ENCODE measurements at regions not wholly inside any gene's neighbourhood (a gene's known extent, or its start where the extent isn't known, plus 50 kb on each side); places are given as distances from the start of the nearest gene placed in this dataset.
"Not testable (repeated sequence)": the region's sequence is repeated elsewhere in the genome, so short reads cannot be mapped to it uniquely, and the experiment has no call there.

GRCh38 chr1:47592296-47593012, 154.6 kb downstream of the FOXD2 start:
- no peaks in the 10 kb centered on the region for H3K9me3 ChIP-seq
- H3K4me3 ChIP-seq = no peak overlapping the region
- DNase-seq (ENCODE audit: low spot score in 2 of 2) = no peak
- H3K27me3 ChIP-seq (ENCODE audit: low read depth) = peaks cover 23% of the 10 kb centered on the region
- in situ Hi-C loops (cut with MboI; ENCODE audit: low sequenced_read_pairs) = no loop called here
- H3K36me3 ChIP-seq (replicated peaks) = no peaks in the 10 kb centered on the region
- H3K4me1 ChIP-seq = no peaks in the 10 kb centered on the region

GRCh38 chr1:47593013-47593568, 155.2 kb downstream of the FOXD2 start:
- in situ Hi-C loops (cut with MboI; ENCODE audit: low sequenced_read_pairs) = no loop called here
- peaks cover 23% of the 10 kb centered on the region for H3K27me3 ChIP-seq (ENCODE audit: low read depth)
- H3K36me3 ChIP-seq (replicated peaks) = no peaks in the 10 kb centered on the region
- H3K9me3 ChIP-seq = no peaks in the 10 kb centered on the region
- no peaks in the 10 kb centered on the region for H3K4me1 ChIP-seq
- DNase-seq (ENCODE audit: low spot score in 2 of 2) = no peak
- H3K4me3 ChIP-seq = no peak overlapping the region

GRCh38 chr1:47593598-47594285, 155.9 kb downstream of the FOXD2 start:
- in situ Hi-C loops (cut with MboI; ENCODE audit: low sequenced_read_pairs) = no loop called here
- Histone ChIP-seq H3K27me3 (ENCODE audit: low read depth) (peaks cover 23% of the 10 kb centered on the region), H3K4me3 (no peak overlapping the region), H3K9me3 (no peaks in the 10 kb centered on the region), H3K4me1 (no peaks in the 10 kb centered on the region), H3K36me3 (replicated peaks) (no peaks in the 10 kb centered on the region)
- no peak for DNase-seq (ENCODE audit: low spot score in 2 of 2)

- Histone ChIP-seq H3K36me3 (replicated peaks) (no peaks in the 10 kb centered on the region), H3K4me3 (no peak overlapping the region), H3K27me3 (ENCODE audit: low read depth) (peaks cover 16% of the 10 kb centered on the region), H3K4me1 (no peaks in the 10 kb centered on the region), H3K9me3 (no peaks in the 10 kb centered on the region)
- in situ Hi-C loops (cut with MboI; ENCODE audit: low sequenced_read_pairs) = no loop called here
- DNase-seq (ENCODE audit: low spot score in 2 of 2) = no peak
These were observed 156.8 kb downstream of the FOXD2 start for GRCh38 chr1:47594627-47595026.

GRCh38 chr1:47596328-47596727, 158.5 kb downstream of the FOXD2 start:
- H3K4me1 ChIP-seq = no peaks in the 10 kb centered on the region
- H3K4me3 ChIP-seq = no peak overlapping the region

GRCh38 chr1:47598357-47598756, 160.5 kb downstream of the FOXD2 start:
- H3K27me3 ChIP-seq (ENCODE audit: low read depth) = peaks cover 5% of the 10 kb centered on the region
- in situ Hi-C loops (cut with MboI; ENCODE audit: low sequenced_read_pairs) = no loop called here
- H3K4me3 ChIP-seq = no peak overlapping the region
- DNase-seq (ENCODE audit: low spot score in 2 of 2) = no peak
- H3K36me3 ChIP-seq (replicated peaks) = no peaks in the 10 kb centered on the region
- H3K9me3 ChIP-seq = no peaks in the 10 kb centered on the region
- H3K4me1 ChIP-seq = no peaks in the 10 kb centered on the region

More at GRCh38 chr1:47596328-47596727, 158.5 kb downstream of the FOXD2 start:
- no peaks in the 10 kb centered on the region for H3K9me3 ChIP-seq
- in situ Hi-C loops (cut with MboI; ENCODE audit: low sequenced_read_pairs) = no loop called here
- no peaks in the 10 kb centered on the region for H3K36me3 ChIP-seq (replicated peaks)
- peaks cover 13% of the 10 kb centered on the region for H3K27me3 ChIP-seq (ENCODE audit: low read depth)
- no peak for DNase-seq (ENCODE audit: low spot score in 2 of 2)

- DNase-seq (ENCODE audit: low spot score in 2 of 2) = no peak
- Histone ChIP-seq H3K9me3 (no peaks in the 10 kb centered on the region), H3K4me1 (no peaks in the 10 kb centered on the region), H3K36me3 (replicated peaks) (no peaks in the 10 kb centered on the region), H3K4me3 (no peak overlapping the region), H3K27me3 (ENCODE audit: low read depth) (peaks cover 2% of the 10 kb centered on the region; the same call in 1 of the 2 replicates)
- in situ Hi-C loops (cut with MboI; ENCODE audit: low sequenced_read_pairs) = no loop called here
These were observed 161.9 kb downstream of the FOXD2 start for GRCh38 chr1:47599777-47600176.

GRCh38 chr1:47602491-47602890, 164.6 kb downstream of the FOXD2 start:
- DNase-seq (ENCODE audit: low spot score in 2 of 2); in situ Hi-C loops (cut with MboI; ENCODE audit: low sequenced_read_pairs): not testable (repeated sequence)

GRCh38 chr1:47604869-47605268, 167.0 kb downstream of the FOXD2 start:
- in situ Hi-C loops (cut with MboI; ENCODE audit: low sequenced_read_pairs); H3K9me3 ChIP-seq; H3K4me3 ChIP-seq; DNase-seq (ENCODE audit: low spot score in 2 of 2); H3K27me3 ChIP-seq (ENCODE audit: low read depth); H3K4me1 ChIP-seq; H3K36me3 ChIP-seq (replicated peaks): not testable (repeated sequence)

More at GRCh38 chr1:47602491-47602890, 164.6 kb downstream of the FOXD2 start:
- H3K36me3 ChIP-seq (replicated peaks); H3K9me3 ChIP-seq; H3K27me3 ChIP-seq (ENCODE audit: low read depth); H3K4me3 ChIP-seq; H3K4me1 ChIP-seq: not testable (repeated sequence)

GRCh38 chr1:47608296-47608875, 170.5 kb downstream of the FOXD2 start:
- Histone ChIP-seq H3K4me1 (no peaks in the 10 kb centered on the region), H3K27me3 (ENCODE audit: low read depth) (no peaks in the 10 kb centered on the region), H3K4me3 (no peak overlapping the region), H3K9me3 (no peaks in the 10 kb centered on the region), H3K36me3 (replicated peaks) (no peaks in the 10 kb centered on the region)
- in situ Hi-C loops (cut with MboI; ENCODE audit: low sequenced_read_pairs) = no loop called here
- no peak for DNase-seq (ENCODE audit: low spot score in 2 of 2)

GRCh38 chr1:47611992-47612391, 174.1 kb downstream of the FOXD2 start:
- in situ Hi-C loops (cut with MboI; ENCODE audit: low sequenced_read_pairs) = no loop called here
- Histone ChIP-seq H3K27me3 (ENCODE audit: low read depth) (no peaks in the 10 kb centered on the region), H3K36me3 (replicated peaks) (no peaks in the 10 kb centered on the region), H3K4me1 (no peaks in the 10 kb centered on the region), H3K9me3 (no peaks in the 10 kb centered on the region), H3K4me3 (no peak overlapping the region)
- no peak for DNase-seq (ENCODE audit: low spot score in 2 of 2)

GRCh38 chr1:47612819-47613218, 175.0 kb downstream of the FOXD2 start:
- Histone ChIP-seq H3K4me1 (no peaks in the 10 kb centered on the region), H3K4me3 (no peak overlapping the region), H3K9me3 (no peaks in the 10 kb centered on the region), H3K27me3 (ENCODE audit: low read depth) (no peaks in the 10 kb centered on the region), H3K36me3 (replicated peaks) (no peaks in the 10 kb centered on the region)
- in situ Hi-C loops (cut with MboI; ENCODE audit: low sequenced_read_pairs) = no loop called here
- DNase-seq (ENCODE audit: low spot score in 2 of 2) = no peak

- Histone ChIP-seq H3K27me3 (ENCODE audit: low read depth) (0 out of 2 replicates have a peak, but pooled peaks cover 6% of the 10 kb centered on the region), H3K9me3 (no peaks in the 10 kb centered on the region), H3K36me3 (replicated peaks) (no peaks in the 10 kb centered on the region), H3K4me3 (no peak overlapping the region), H3K4me1 (no peaks in the 10 kb centered on the region)
- no peak for DNase-seq (ENCODE audit: low spot score in 2 of 2)
- in situ Hi-C loops (cut with MboI; ENCODE audit: low sequenced_read_pairs) = no loop called here
These were observed 178.2 kb downstream of the FOXD2 start for GRCh38 chr1:47616036-47616435.

GRCh38 chr1:47616906-47617305, 179.1 kb downstream of the FOXD2 start:
- H3K36me3 ChIP-seq (replicated peaks) = no peaks in the 10 kb centered on the region
- H3K4me3 ChIP-seq = no peak overlapping the region
- no peaks in the 10 kb centered on the region for H3K9me3 ChIP-seq
- no peaks in the 10 kb centered on the region for H3K4me1 ChIP-seq
- 0 out of 2 replicates have a peak, but pooled peaks cover 6% of the 10 kb centered on the region for H3K27me3 ChIP-seq (ENCODE audit: low read depth)
- no peak for DNase-seq (ENCODE audit: low spot score in 2 of 2)
- in situ Hi-C loops (cut with MboI; ENCODE audit: low sequenced_read_pairs) = no loop called here

All from HAP-1 (cell line).